ENCODE measurements at regions not wholly inside any gene's neighbourhood (a gene's known extent, or its start where the extent isn't known, plus 50 kb on each side); places are given as distances from the start of the nearest gene placed in this dataset.

DNA sequence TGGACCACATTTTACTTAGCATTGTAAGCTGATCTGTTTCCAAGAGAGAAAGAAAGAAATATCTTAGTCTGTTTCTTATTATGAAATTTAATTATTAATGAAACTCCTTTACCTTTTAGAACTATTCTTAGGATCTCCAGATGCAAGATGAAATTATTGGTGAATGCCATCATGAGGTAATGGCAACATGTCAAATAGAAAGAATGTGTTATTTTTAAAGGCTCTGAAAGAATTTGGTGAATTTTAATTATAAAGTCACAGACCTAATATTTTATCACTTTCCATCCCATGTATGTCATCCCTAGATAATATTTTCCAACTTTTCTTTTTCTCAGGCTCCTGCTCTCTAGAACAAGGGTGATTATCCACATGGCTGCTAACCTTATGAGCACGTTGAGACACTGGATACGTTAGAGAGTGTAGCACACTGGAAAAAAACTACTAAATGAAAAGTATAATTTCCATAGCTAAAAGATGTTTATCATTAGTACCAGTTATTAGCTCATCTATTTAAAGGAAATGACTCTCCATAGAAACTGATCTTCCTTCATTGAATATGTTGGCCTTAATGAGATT is 95.2 kb upstream of the SCG2 start:
- no peaks in the 10 kb centered on the region for H3K4me1 Mint-ChIP-seq
- no peaks in the 10 kb centered on the region for H3K36me3 Mint-ChIP-seq (ENCODE audit: low read depth)
- Histone ChIP-seq H3K9me3 (ENCODE audit: control insufficient read depth, low read length) (no peaks in the 10 kb centered on the region), H3K4me1 (ENCODE audit: control insufficient read depth, insufficient read depth, low read length) (no peaks in the 10 kb centered on the region), H3K4me3 (ENCODE audit: low read length) (no peak overlapping the region), H3K36me3 (ENCODE audit: control insufficient read depth, insufficient read depth, low read length) (no peaks in the 10 kb centered on the region), H3K9ac (ENCODE audit: extremely low read depth, low read length, poor library complexity, severe bottlenecking) (no peak overlapping the region), H3K27ac (ENCODE audit: low read depth, low read length) (no peak overlapping the region), H3K27me3 (ENCODE audit: control insufficient read depth, insufficient read depth, low read length, poor library complexity, severe bottlenecking) (no peaks in the 10 kb centered on the region)
- no peaks in the 10 kb centered on the region for H3K9me3 Mint-ChIP-seq
- no peak for DNase-seq
- no peak overlapping the region for H3K27ac Mint-ChIP-seq
- H3K27me3 Mint-ChIP-seq (ENCODE audit: insufficient read depth) = no peaks in the 10 kb centered on the region
- 97% methylated on average over 2 of the region's 2 CpGs; no CpG with 5 or more reads in 1 of the 2 experiments for WGBS, 2 experiments (ENCODE audit: insufficient coverage in 1 of 2, insufficient read length in 1 of 2)
- TF ChIP-seq, protein P1, sequence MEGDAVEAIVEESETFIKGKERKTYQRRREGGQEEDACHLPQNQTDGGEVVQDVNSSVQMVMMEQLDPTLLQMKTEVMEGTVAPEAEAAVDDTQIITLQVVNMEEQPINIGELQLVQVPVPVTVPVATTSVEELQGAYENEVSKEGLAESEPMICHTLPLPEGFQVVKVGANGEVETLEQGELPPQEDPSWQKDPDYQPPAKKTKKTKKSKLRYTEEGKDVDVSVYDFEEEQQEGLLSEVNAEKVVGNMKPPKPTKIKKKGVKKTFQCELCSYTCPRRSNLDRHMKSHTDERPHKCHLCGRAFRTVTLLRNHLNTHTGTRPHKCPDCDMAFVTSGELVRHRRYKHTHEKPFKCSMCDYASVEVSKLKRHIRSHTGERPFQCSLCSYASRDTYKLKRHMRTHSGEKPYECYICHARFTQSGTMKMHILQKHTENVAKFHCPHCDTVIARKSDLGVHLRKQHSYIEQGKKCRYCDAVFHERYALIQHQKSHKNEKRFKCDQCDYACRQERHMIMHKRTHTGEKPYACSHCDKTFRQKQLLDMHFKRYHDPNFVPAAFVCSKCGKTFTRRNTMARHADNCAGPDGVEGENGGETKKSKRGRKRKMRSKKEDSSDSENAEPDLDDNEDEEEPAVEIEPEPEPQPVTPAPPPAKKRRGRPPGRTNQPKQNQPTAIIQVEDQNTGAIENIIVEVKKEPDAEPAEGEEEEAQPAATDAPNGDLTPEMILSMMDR (conservative IDR thresholded peaks at IDR 0.05) = no peak
- H3K4me3 Mint-ChIP-seq = no peak overlapping the region

DNA sequence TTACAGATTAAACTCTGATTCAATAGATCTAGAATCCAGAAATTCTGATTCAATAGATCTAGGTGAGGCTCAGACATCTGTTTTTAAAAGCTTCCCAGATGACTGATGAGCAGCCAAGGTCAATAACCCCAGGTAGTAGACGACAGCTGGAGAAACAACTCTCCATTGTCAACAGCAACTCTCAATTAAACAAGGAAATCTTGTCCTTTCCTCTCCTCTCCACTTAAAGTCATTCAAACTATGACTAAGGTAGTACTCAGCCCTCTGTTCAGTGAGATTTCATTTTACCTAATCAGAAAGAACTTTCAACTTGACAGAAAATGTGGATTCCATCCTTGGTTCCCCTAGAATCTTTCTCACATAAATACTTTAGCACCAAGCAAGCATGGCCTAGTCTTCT is 94.6 kb upstream of the SCG2 start:
- TF ChIP-seq, protein P1 (conservative IDR thresholded peaks at IDR 0.05) = no peak
- H3K27ac Mint-ChIP-seq = no peak overlapping the region
- H3K27me3 ChIP-seq (ENCODE audit: control insufficient read depth, insufficient read depth, low read length, poor library complexity, severe bottlenecking) = no peaks in the 10 kb centered on the region
- DNase-seq = no peak
- H3K4me3 ChIP-seq (ENCODE audit: low read length) = no peak overlapping the region
- H3K27ac ChIP-seq (ENCODE audit: low read depth, low read length) = no peak overlapping the region
- no peaks in the 10 kb centered on the region for H3K36me3 ChIP-seq (ENCODE audit: control insufficient read depth, insufficient read depth, low read length)
- H3K4me1 ChIP-seq (ENCODE audit: control insufficient read depth, insufficient read depth, low read length) = no peaks in the 10 kb centered on the region
- H3K9me3 Mint-ChIP-seq = no peaks in the 10 kb centered on the region
- no peaks in the 10 kb centered on the region for H3K27me3 Mint-ChIP-seq (ENCODE audit: insufficient read depth)
- no peak overlapping the region for H3K4me3 Mint-ChIP-seq
- WGBS, 2 experiments (ENCODE audit: insufficient coverage in 1 of 2, insufficient read length in 1 of 2) = 86 to 98% methylated on average over 1 of the region's 1 CpG
- H3K9me3 ChIP-seq (ENCODE audit: control insufficient read depth, low read length) = no peaks in the 10 kb centered on the region
- no peaks in the 10 kb centered on the region for H3K4me1 Mint-ChIP-seq
- H3K9ac ChIP-seq (ENCODE audit: extremely low read depth, low read length, poor library complexity, severe bottlenecking) = no peak overlapping the region
- H3K36me3 Mint-ChIP-seq (ENCODE audit: low read depth) = no peaks in the 10 kb centered on the region

DNA sequence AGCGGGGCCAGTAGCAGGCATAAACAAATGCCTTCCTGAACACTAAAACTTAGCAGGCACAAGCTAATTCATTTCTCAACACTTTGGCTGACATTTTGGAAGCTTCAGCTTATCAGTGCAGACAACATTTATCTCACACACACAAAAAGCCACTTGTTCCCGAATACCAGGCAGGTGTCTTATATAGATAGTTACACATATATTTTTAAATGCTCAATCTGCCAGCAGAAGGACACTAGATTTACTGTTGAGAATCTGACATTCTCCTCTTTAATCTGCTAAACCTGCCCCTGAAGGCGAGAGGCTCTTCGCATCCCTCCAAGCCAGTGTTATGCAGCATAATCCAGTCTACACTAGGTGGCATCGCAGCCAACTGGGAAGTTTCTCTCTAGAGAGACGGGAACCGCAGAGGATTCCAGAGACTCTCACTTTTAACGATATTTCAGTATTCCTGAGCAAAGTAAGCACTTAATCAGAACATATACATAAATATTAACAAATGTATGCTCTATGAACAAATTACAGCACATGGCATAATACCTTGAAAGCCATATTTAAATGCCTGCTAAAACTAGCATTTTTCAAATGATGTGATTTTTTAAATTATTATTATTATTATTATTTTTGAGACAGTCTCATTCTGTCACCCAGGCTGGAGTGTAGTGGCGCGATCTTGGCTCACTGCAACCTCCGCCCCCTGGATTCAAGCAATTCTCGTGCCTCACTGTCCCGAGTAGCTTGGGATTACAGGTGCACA is 90.2 kb upstream of the SCG2 start:
- Mint-ChIP-seq H3K9me3 (no peaks in the 10 kb centered on the region), H3K36me3 (ENCODE audit: low read depth) (no peaks in the 10 kb centered on the region), H3K27ac (no peak overlapping the region), H3K4me1 (peaks cover 12% of the 10 kb centered on the region), H3K4me3 (no peak overlapping the region), H3K27me3 (ENCODE audit: insufficient read depth) (no peaks in the 10 kb centered on the region)
- H3K4me3 ChIP-seq (ENCODE audit: low read length) = no peak overlapping the region
- no peak overlapping the region for H3K27ac ChIP-seq (ENCODE audit: low read depth, low read length)
- no peaks in the 10 kb centered on the region for H3K36me3 ChIP-seq (ENCODE audit: control insufficient read depth, insufficient read depth, low read length)
- no peaks in the 10 kb centered on the region for H3K27me3 ChIP-seq (ENCODE audit: control insufficient read depth, insufficient read depth, low read length, poor library complexity, severe bottlenecking)
- H3K4me1 ChIP-seq (ENCODE audit: control insufficient read depth, insufficient read depth, low read length) = peaks cover 3% of the 10 kb centered on the region
- TF ChIP-seq, protein P1 (conservative IDR thresholded peaks at IDR 0.05) = peak; percentile 80
- no peaks in the 10 kb centered on the region for H3K9me3 ChIP-seq (ENCODE audit: control insufficient read depth, low read length)
- DNase-seq = peak; percentile 83
- H3K9ac ChIP-seq (ENCODE audit: extremely low read depth, low read length, poor library complexity, severe bottlenecking) = no peak overlapping the region
- 70 to 76% methylated on average over 3 to 13 of the region's 13 CpGs for WGBS, 2 experiments (ENCODE audit: insufficient coverage in 1 of 2, insufficient read length in 1 of 2)
